Parathyroid adenoma (tissue), 2 donors: ENCODE measurements at regions not wholly inside any gene's neighbourhood (a gene's known extent, or its start where the extent isn't known, plus 50 kb on each side); places are given as distances from the start of the nearest gene placed in this dataset.

Experiments used
- H2AFZ ChIP-seq: fragments of 300-600 bp; sonication (generic); one replicate; pipeline ENCODE4 v1.7.0; 2017; ENCODE audit warnings: antibody characterized with exemption, mild to moderate bottlenecking
- H3K27ac ChIP-seq: fragments of 300-600 bp; sonication (generic); one replicate; pipeline ENCODE4 v1.7.0; 2017
- H3K27me3 ChIP-seq: fragments of 300-600 bp; sonication (generic); one replicate; pipeline ENCODE4 v1.7.0; 2017; ENCODE audit warnings: low read length; ENCODE audit not compliant: control insufficient read depth, insufficient read depth
- H3K36me3 ChIP-seq: fragments of 300-600 bp; sonication (generic); one replicate; pipeline ENCODE4 v1.7.0; 2017; ENCODE audit warnings: low read length; ENCODE audit not compliant: control insufficient read depth, insufficient read depth
- H3K4me1 ChIP-seq: fragments of 300-600 bp; sonication (generic); one replicate; pipeline ENCODE4 v1.7.0; 2017; ENCODE audit warnings: control low read depth
- H3K4me2 ChIP-seq: fragments of 300-600 bp; sonication (generic); one replicate; pipeline ENCODE4 v1.7.0; 2017; ENCODE audit warnings: low read length
- H3K4me3 ChIP-seq: fragments of 300-600 bp; sonication (generic); one replicate; pipeline ENCODE4 v1.7.0; 2017; ENCODE audit warnings: low read depth, low read length
- H3K79me2 ChIP-seq: fragments of 300-600 bp; sonication (generic); one replicate; pipeline ENCODE4 v1.7.0; 2017; ENCODE audit warnings: control low read depth
- H3K9ac ChIP-seq: fragments of 300-600 bp; sonication (generic); one replicate; pipeline ENCODE4 v1.7.0; 2017; ENCODE audit warnings: mild to moderate bottlenecking
- H3K9me3 ChIP-seq: fragments of 300-600 bp; sonication (generic); one replicate; pipeline ENCODE4 v1.7.0; 2017; ENCODE audit warnings: low read length; ENCODE audit not compliant: control insufficient read depth
- CTCF ChIP-seq: fragments of 300-600 bp; sonication (generic); IDR thresholded peaks from one replicate; pipeline ENCODE4 v1.7.0; 2017; ENCODE audit warnings: antibody characterized with exemption, mild to moderate bottlenecking
- donor health status: primary hyperparathyroidism.

GRCh38 chr7:137151041-137151689 is 192.4 kb downstream of the PTN start:
- no peak for TF ChIP-seq CTCF
- Histone ChIP-seq H3K9ac (no peak overlapping the region), H3K4me1 (no peaks in the 10 kb centered on the region), H3K4me2 (no peak overlapping the region), H3K4me3 (no peak overlapping the region), H3K79me2 (no peaks in the 10 kb centered on the region), H2AFZ (no peak overlapping the region), H3K27me3 (no peaks in the 10 kb centered on the region), H3K36me3 (no peaks in the 10 kb centered on the region), H3K27ac (no peak overlapping the region), H3K9me3 (no peaks in the 10 kb centered on the region)

- no peak overlapping the region for H3K9ac ChIP-seq
- no peak overlapping the region for H3K27ac ChIP-seq
- no peak for TF ChIP-seq CTCF
- H2AFZ ChIP-seq = no peak overlapping the region
- H3K4me3 ChIP-seq = no peak overlapping the region
- no peaks in the 10 kb centered on the region for H3K4me1 ChIP-seq
- no peaks in the 10 kb centered on the region for H3K9me3 ChIP-seq
- no peaks in the 10 kb centered on the region for H3K27me3 ChIP-seq
- no peaks in the 10 kb centered on the region for H3K36me3 ChIP-seq
- no peak overlapping the region for H3K4me2 ChIP-seq
- no peaks in the 10 kb centered on the region for H3K79me2 ChIP-seq
Observed at GRCh38 chr7:137147338-137147720, 196.2 kb downstream of the PTN start.

GRCh38 chr7:137146552-137147337 is 196.8 kb downstream of the PTN start:
- Histone ChIP-seq H3K4me3 (no peak overlapping the region), H3K4me1 (no peaks in the 10 kb centered on the region), H3K9ac (no peak overlapping the region), H2AFZ (no peak overlapping the region), H3K27me3 (no peaks in the 10 kb centered on the region), H3K79me2 (no peaks in the 10 kb centered on the region), H3K36me3 (no peaks in the 10 kb centered on the region), H3K27ac (no peak overlapping the region), H3K9me3 (no peaks in the 10 kb centered on the region), H3K4me2 (no peak overlapping the region)
- TF ChIP-seq CTCF = no peak

GRCh38 chr7:137146012-137146455 is 197.5 kb downstream of the PTN start:
- no peaks in the 10 kb centered on the region for H3K9me3 ChIP-seq
- H3K79me2 ChIP-seq = no peaks in the 10 kb centered on the region
- no peaks in the 10 kb centered on the region for H3K27me3 ChIP-seq
- no peak overlapping the region for H3K9ac ChIP-seq
- H3K27ac ChIP-seq = no peak overlapping the region
- no peaks in the 10 kb centered on the region for H3K36me3 ChIP-seq
- H2AFZ ChIP-seq = no peak overlapping the region
- H3K4me2 ChIP-seq = no peak overlapping the region
- no peak overlapping the region for H3K4me3 ChIP-seq
- H3K4me1 ChIP-seq = no peaks in the 10 kb centered on the region
- TF ChIP-seq CTCF = no peak
